Omental fat pad (tissue), 3 donors: ENCODE measurements at regions not wholly inside any gene's neighbourhood (a gene's known extent, or its start where the extent isn't known, plus 50 kb on each side); places are given as distances from the start of the nearest gene placed in this dataset.

Source experiments
- ATAC-seq: fragments of 150-250 bp; one replicate; pipeline ENCODE4 v1.9.1; 2016; ENCODE audit warnings: mild to moderate bottlenecking, moderate library complexity; ENCODE audit not compliant: low FRiP score
- DNase-seq: peaks from one replicate; pipeline ENCODE4 v3.0.0-alpha.2; 2019; ENCODE audit warnings: low spot score
- CTCF ChIP-seq, 3 donors: fragments of 450-650 bp; IDR thresholded peaks; one replicate each; pipeline ENCODE4 v1.5.1; 2016 to 2017; ENCODE audit warnings: antibody characterized with exemption in 3 of 3, mild to moderate bottlenecking in 3 of 3, moderate library complexity in 2 of 3

GRCh38 chr2:7280790-7281189 is 363.6 kb downstream of the RNF144A start:
- ATAC-seq (no peak), DNase-seq (no peak)
- no peak for TF ChIP-seq CTCF (IDR thresholded peaks at IDR 0.05)

- ATAC-seq: no peak
- no peak for TF ChIP-seq CTCF (IDR thresholded peaks at IDR 0.05)
- DNase-seq: no peak
These were observed 364.3 kb downstream of the RNF144A start for GRCh38 chr2:7281231-7282201.

- ATAC-seq (no peak), DNase-seq (no peak)
These were observed 368.9 kb downstream of the RNF144A start for GRCh38 chr2:7286120-7286519.

GRCh38 chr2:7288484-7288883 is 371.3 kb downstream of the RNF144A start:
- DNase-seq (no peak), ATAC-seq (no peak)
- TF ChIP-seq CTCF (IDR thresholded peaks at IDR 0.05): no peak

More at GRCh38 chr2:7286120-7286519, 368.9 kb downstream of the RNF144A start:
- TF ChIP-seq CTCF (IDR thresholded peaks at IDR 0.05): no peak

GRCh38 chr2:7289697-7290096 is 372.5 kb downstream of the RNF144A start:
- TF ChIP-seq CTCF (IDR thresholded peaks at IDR 0.05): no peak
- ATAC-seq (no peak), DNase-seq (no peak)

- no peak for ATAC-seq
- no peak for DNase-seq
- no peak for TF ChIP-seq CTCF (IDR thresholded peaks at IDR 0.05)
These were observed 375.0 kb downstream of the RNF144A start for GRCh38 chr2:7292154-7292691.

- TF ChIP-seq CTCF (IDR thresholded peaks at IDR 0.05): no peak
- ATAC-seq: no peak
- no peak for DNase-seq
These were observed 392.4 kb downstream of the RNF144A start for GRCh38 chr2:7309582-7309981.
